Ovary (tissue), 7 donors: ENCODE measurements at regions not wholly inside any gene's neighbourhood (a gene's known extent, or its start where the extent isn't known, plus 50 kb on each side); places are given as distances from the start of the nearest gene placed in this dataset.

ENCODE experiments used
- DNase-seq, 5 donors: peaks; one replicate each; pipeline ENCODE4 v3.0.0-alpha.2; 2019 to 2020
- H3K27ac ChIP-seq, 2 donors: fragments of 200-600 bp; one replicate each; pipeline versions ENCODE4 v1.5.1 to v1.8.0; 2019 to 2022
- H3K27me3 ChIP-seq: fragments of 200-600 bp; one replicate; pipeline ENCODE4 v1.8.0; 2022
- H3K36me3 ChIP-seq: fragments of 200-600 bp; sonication (generic); one replicate; pipeline ENCODE4 v1.5.1; 2019
- H3K4me1 ChIP-seq: one replicate; pipeline ENCODE4 v1.8.1; 2013; ENCODE audit warnings: mild to moderate bottlenecking, moderate library complexity; ENCODE audit not compliant: insufficient read depth
- H3K4me3 ChIP-seq: fragments of 200-600 bp; sonication (generic); one replicate; pipeline ENCODE4 v1.5.1; 2017
- H3K9me3 ChIP-seq, 2 donors: fragments of 200-600 bp in 1 of 2; sonication (generic) in 1 of 2; one replicate each; pipeline versions ENCODE4 v1.5.1 to v1.8.1; 2013 to 2019; ENCODE audit warnings: mild to moderate bottlenecking in 1 of 2, moderate library complexity in 1 of 2
- EP300 ChIP-seq: sonication (generic); formaldehyde crosslinking; IDR thresholded peaks from one replicate; pipeline ENCODE4 v1.6.1; 2017; ENCODE audit warnings: antibody characterized with exemption
- POLR2A ChIP-seq: fragments of 450-650 bp; IDR thresholded peaks from one replicate; pipeline ENCODE4 v1.6.1; 2017; ENCODE audit warnings: antibody characterized with exemption, mild to moderate bottlenecking, moderate library complexity
- WGBS, 3 donors: extraction: QIAGEN DNeasy Blood & Tissue Kit in 1 of 3; methylation state at CpG; one replicate each; pipeline versions ENCODE4 v1.1.5 to v1.1.7; 2013 to 2017; 5-methylcytosine and 5-hydroxymethylcytosine counted together
- intact Hi-C, 4 donors: fragments of 100-400 bp; cut with DNase I; formaldehyde crosslinking; loops; one replicate each; pipeline versions ENCODE4 v1.11.0 to v1.15.1; 2022 to 2023
- TF ChIP-seq, protein P1 (sequence below), 3 donors: fragments of 450-650 bp in 2 of 3; fragments of 200-600 bp in 1 of 3; IDR thresholded peaks; one replicate each; pipeline versions ENCODE4 v1.5.1 to v1.8.0; 2016 to 2022; ENCODE audit warnings: antibody characterized with exemption in 3 of 3, mild to moderate bottlenecking in 1 of 3
- donor health status: DM: no; HTN: no; CAD: no; lungs with moderate emphysema.
- donor health status: DM: no; HTN: no; CAD: no.
- donor health status: Bipolar disorder and iron deficiency.
- donor health status: DM: no; HTN: no; CAD: no.
- donor health status: DM: yes; HTN: yes; CAD: no.

DNA sequence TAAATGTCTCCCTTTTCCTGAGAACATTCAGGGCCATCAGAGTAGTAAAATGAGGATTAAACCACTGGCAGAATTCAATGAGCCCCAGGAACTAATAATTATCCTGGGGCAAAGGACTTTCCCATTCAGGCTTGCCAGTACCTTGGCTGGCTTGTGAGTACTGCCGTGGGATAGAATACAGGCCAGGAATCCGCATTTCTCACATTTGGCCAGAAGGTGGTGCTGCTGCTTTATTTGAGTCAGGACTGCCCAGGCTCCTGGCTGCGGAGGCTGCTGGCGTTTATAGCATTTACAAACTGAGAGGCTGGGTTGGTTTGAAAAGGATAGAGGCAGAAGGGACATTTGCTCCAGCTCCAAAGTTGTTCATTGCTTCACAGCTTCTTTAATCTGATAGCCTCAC is 91.4 kb downstream of the RTL9 start:
- DNase-seq, result peak; percentile 44 to 78 (median 73)
- Histone ChIP-seq H3K4me3 (no peak overlapping the region), H3K9me3 (no peaks in the 10 kb centered on the region), H3K27me3 (no peaks in the 10 kb centered on the region), H3K27ac (no peak overlapping the region), H3K36me3 (no peaks in the 10 kb centered on the region), H3K4me1 (no peaks in the 10 kb centered on the region)
- 0 to 1% (median 0%) methylated on average over 4 of the region's 4 CpGs for WGBS, 3 donors
- TF ChIP-seq EP300, result no peak
- TF ChIP-seq, protein P1, sequence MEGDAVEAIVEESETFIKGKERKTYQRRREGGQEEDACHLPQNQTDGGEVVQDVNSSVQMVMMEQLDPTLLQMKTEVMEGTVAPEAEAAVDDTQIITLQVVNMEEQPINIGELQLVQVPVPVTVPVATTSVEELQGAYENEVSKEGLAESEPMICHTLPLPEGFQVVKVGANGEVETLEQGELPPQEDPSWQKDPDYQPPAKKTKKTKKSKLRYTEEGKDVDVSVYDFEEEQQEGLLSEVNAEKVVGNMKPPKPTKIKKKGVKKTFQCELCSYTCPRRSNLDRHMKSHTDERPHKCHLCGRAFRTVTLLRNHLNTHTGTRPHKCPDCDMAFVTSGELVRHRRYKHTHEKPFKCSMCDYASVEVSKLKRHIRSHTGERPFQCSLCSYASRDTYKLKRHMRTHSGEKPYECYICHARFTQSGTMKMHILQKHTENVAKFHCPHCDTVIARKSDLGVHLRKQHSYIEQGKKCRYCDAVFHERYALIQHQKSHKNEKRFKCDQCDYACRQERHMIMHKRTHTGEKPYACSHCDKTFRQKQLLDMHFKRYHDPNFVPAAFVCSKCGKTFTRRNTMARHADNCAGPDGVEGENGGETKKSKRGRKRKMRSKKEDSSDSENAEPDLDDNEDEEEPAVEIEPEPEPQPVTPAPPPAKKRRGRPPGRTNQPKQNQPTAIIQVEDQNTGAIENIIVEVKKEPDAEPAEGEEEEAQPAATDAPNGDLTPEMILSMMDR (IDR thresholded peaks at IDR 0.05), result peak; percentile 27 to 39 (median 39)
- no peak for TF ChIP-seq POLR2A
- intact Hi-C loops, result loop anchor here (5.0 to 10.0 kb wide), 3 partner anchors 395 to 402 kb away; no protein-coding TSS in a partner anchor

GRCh38 chrX:110454336-110454735 is 95.7 kb downstream of the RTL9 start:
- intact Hi-C loops, result loop anchor here (5.0 to 10.0 kb wide), 3 partner anchors 390 to 398 kb away; no protein-coding TSS in a partner anchor
- 71 to 82% (median 72%) methylated on average over 7 of the region's 7 CpGs for WGBS, 3 donors
- Histone ChIP-seq H3K27ac (no peak overlapping the region), H3K9me3 (no peaks in the 10 kb centered on the region), H3K27me3 (no peaks in the 10 kb centered on the region), H3K4me1 (no peaks in the 10 kb centered on the region), H3K36me3 (no peaks in the 10 kb centered on the region), H3K4me3 (no peak overlapping the region)
- DNase-seq, result no peak
- TF ChIP-seq EP300 (no peak), POLR2A (no peak)
- TF ChIP-seq, protein P1 (IDR thresholded peaks at IDR 0.05), result no peak

DNA sequence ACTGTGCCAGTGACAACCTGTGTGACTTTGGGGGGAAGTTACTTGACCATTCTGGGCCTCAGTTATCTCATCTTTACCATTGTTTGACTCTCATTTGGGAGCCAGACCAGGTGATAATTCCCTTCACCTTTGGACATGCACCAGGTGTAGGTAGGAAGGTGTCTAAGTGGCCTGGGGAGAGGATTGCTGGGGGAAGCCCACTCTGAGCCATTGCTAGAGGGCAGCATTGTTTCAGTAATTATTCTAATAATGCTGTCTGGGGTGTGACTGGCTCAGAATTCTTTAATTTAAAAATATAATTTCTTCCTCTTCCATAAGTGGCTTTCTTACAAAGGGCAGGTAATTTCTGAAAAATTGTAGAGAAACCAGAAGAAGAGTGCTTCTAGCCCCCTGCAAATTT is 104.3 kb downstream of the RTL9 start:
- intact Hi-C loops, result no loop called here
- Histone ChIP-seq H3K4me3 (no peak overlapping the region), H3K9me3 (no peaks in the 10 kb centered on the region), H3K27ac (no peak overlapping the region), H3K27me3 (no peaks in the 10 kb centered on the region), H3K4me1 (no peaks in the 10 kb centered on the region), H3K36me3 (no peaks in the 10 kb centered on the region)
- no peak for TF ChIP-seq EP300
- no peak for TF ChIP-seq POLR2A
- TF ChIP-seq, protein P1 (IDR thresholded peaks at IDR 0.05), result no peak
- no peak for DNase-seq

DNA sequence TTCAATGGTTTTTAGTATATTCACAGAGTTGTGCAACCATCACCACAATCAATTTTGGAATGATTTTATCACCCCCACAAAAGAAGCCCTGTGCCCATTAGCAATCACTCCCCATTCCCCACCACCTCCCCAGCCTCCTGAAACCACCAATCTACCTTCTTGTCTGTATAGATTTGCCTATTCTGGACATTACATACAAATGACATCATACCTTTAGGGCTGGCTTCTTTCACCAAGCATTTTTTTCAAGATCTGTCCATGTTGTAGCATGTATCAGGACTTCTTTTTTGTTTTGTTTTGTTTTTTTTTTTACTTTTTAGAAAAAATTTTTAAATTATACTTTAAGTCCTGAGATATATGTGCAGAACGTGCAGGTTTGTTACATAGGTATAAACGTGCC is 108.1 kb downstream of the RTL9 start:
- H3K9me3 ChIP-seq, result no peaks in the 10 kb centered on the region
- no peak for DNase-seq
- no peaks in the 10 kb centered on the region for H3K27me3 ChIP-seq
- H3K4me3 ChIP-seq, result no peak overlapping the region
- H3K4me1 ChIP-seq, result no peaks in the 10 kb centered on the region
- TF ChIP-seq, protein P1 (IDR thresholded peaks at IDR 0.05), result no peak
- no peak for TF ChIP-seq EP300
- intact Hi-C loops, result no loop called here
- 64 to 76% (median 72%) methylated on average over 2 of the region's 2 CpGs for WGBS, 3 donors
- no peak overlapping the region for H3K27ac ChIP-seq
- no peaks in the 10 kb centered on the region for H3K36me3 ChIP-seq

- Histone ChIP-seq H3K9me3 (no peaks in the 10 kb centered on the region), H3K4me3 (no peak overlapping the region), H3K36me3 (no peaks in the 10 kb centered on the region), H3K27ac (no peak overlapping the region), H3K4me1 (no peaks in the 10 kb centered on the region), H3K27me3 (no peaks in the 10 kb centered on the region)
- intact Hi-C loops, result no loop called here
- TF ChIP-seq EP300 (no peak), POLR2A (no peak)
- TF ChIP-seq, protein P1 (IDR thresholded peaks at IDR 0.05), result no peak
- DNase-seq, result no peak
- 75 to 86% (median 85%) methylated on average over 3 of the region's 3 CpGs for WGBS, 3 donors
Observed at GRCh38 chrX:110472265-110472664, 113.6 kb downstream of the RTL9 start.
